ENCODE measurements at regions not wholly inside any gene's neighbourhood (a gene's known extent, or its start where the extent isn't known, plus 50 kb on each side); places are given as distances from the start of the nearest gene placed in this dataset.

DNA sequence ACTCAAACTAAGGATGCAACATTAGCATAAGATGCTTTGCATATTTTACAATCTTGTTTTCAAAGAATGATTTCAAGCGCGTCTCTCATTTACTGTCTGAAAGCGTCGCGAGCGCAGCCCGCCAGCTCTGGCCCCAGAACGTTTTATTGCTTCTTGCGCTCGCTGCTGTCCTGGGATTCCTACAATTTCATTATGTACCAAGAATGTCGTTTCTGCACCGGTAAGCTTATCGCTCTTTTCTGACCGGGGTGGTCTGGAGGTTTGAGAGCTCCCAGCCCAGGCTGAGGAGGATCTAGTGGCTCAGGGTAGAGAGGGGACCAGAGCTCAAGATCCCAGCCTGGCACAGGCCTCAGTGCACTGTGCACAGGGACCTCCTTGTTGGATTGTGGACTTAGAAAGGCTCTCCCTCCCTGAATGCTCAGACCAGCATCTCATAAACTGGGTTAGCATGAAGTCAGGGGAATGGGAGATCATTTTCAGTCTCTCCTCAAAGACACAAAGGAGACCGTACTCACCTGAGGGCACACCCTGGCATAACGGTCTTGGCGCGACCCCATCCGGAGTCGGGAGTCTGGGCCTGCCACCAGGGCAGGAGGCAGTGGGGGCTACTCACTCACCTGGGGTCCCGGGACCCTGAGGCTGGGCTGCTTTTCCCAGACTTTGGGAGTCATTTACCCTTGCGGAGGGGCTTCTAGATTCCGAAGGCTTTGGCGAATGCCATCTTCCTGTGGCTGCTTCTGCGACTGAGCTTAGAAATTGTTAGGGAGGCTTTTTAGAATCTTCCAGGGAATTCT, 817.4 kb downstream of the BRD1 start:
- Histone ChIP-seq H3K9me3 (ENCODE audit: insufficient read depth, low read depth, low read length) (peaks cover 8% of the 10 kb centered on the region; the same call in 1 of the 2 replicates), H3K9ac (ENCODE audit: low read depth, low read length, poor library complexity, severe bottlenecking) (no peak overlapping the region), H3K27me3 (ENCODE audit: insufficient read depth, low read length, poor library complexity, severe bottlenecking) (no peaks in the 10 kb centered on the region), H4K20me1 (ENCODE audit: insufficient read depth, low read length, poor library complexity, severe bottlenecking) (no peaks in the 10 kb centered on the region), H3F3A (ENCODE audit: low read depth) (no peaks in the 10 kb centered on the region), H2AFZ (ENCODE audit: low read length) (no peak overlapping the region), H3K79me2 (ENCODE audit: insufficient read depth, low read length) (no peaks in the 10 kb centered on the region), H3K4me1 (ENCODE audit: insufficient read depth, low read length, poor library complexity, severe bottlenecking) (no peaks in the 10 kb centered on the region), H3K4me2 (ENCODE audit: low read depth, low read length, poor library complexity, severe bottlenecking) (no peak overlapping the region), H3K4me3 (ENCODE audit: low read length, poor library complexity, severe bottlenecking) (no peak overlapping the region), H3K9me2 (replicated peaks; ENCODE audit: low read depth, low read length) (no peaks in the 10 kb centered on the region), H3K36me3 (ENCODE audit: insufficient read depth, low read length) (no peaks in the 10 kb centered on the region)
- TF ChIP-seq, protein P1, sequence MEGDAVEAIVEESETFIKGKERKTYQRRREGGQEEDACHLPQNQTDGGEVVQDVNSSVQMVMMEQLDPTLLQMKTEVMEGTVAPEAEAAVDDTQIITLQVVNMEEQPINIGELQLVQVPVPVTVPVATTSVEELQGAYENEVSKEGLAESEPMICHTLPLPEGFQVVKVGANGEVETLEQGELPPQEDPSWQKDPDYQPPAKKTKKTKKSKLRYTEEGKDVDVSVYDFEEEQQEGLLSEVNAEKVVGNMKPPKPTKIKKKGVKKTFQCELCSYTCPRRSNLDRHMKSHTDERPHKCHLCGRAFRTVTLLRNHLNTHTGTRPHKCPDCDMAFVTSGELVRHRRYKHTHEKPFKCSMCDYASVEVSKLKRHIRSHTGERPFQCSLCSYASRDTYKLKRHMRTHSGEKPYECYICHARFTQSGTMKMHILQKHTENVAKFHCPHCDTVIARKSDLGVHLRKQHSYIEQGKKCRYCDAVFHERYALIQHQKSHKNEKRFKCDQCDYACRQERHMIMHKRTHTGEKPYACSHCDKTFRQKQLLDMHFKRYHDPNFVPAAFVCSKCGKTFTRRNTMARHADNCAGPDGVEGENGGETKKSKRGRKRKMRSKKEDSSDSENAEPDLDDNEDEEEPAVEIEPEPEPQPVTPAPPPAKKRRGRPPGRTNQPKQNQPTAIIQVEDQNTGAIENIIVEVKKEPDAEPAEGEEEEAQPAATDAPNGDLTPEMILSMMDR (conservative IDR thresholded peaks at IDR 0.05; ENCODE audit: low read length): no peak

GRCh38 chr22:49009359-49010063, 818.2 kb downstream of the BRD1 start:
- H2AFZ ChIP-seq (ENCODE audit: low read length): no peak overlapping the region
- peaks cover 8% of the 10 kb centered on the region; the same call in 1 of the 2 replicates for H3K9me3 ChIP-seq (ENCODE audit: insufficient read depth, low read depth, low read length)
- H4K20me1 ChIP-seq (ENCODE audit: insufficient read depth, low read length, poor library complexity, severe bottlenecking): no peaks in the 10 kb centered on the region
- H3K9ac ChIP-seq (ENCODE audit: low read depth, low read length, poor library complexity, severe bottlenecking): no peak overlapping the region
- H3K4me3 ChIP-seq (ENCODE audit: low read length, poor library complexity, severe bottlenecking): no peak overlapping the region
- TF ChIP-seq, protein P1 (conservative IDR thresholded peaks at IDR 0.05; ENCODE audit: low read length): no peak
- no peak for TF ChIP-seq EZH2phosphoT487 (IDR thresholded peaks at IDR 0.05; ENCODE audit: borderline replicate concordance)
- no peaks in the 10 kb centered on the region for H3K4me1 ChIP-seq (ENCODE audit: insufficient read depth, low read length, poor library complexity, severe bottlenecking)
- no peaks in the 10 kb centered on the region for H3F3A ChIP-seq (ENCODE audit: low read depth)
- H3K9me2 ChIP-seq (replicated peaks; ENCODE audit: low read depth, low read length): no peaks in the 10 kb centered on the region
- H3K36me3 ChIP-seq (ENCODE audit: insufficient read depth, low read length): no peaks in the 10 kb centered on the region
- H3K79me2 ChIP-seq (ENCODE audit: insufficient read depth, low read length): no peaks in the 10 kb centered on the region
- H3K27me3 ChIP-seq (ENCODE audit: insufficient read depth, low read length, poor library complexity, severe bottlenecking): no peaks in the 10 kb centered on the region
- no peak overlapping the region for H3K4me2 ChIP-seq (ENCODE audit: low read depth, low read length, poor library complexity, severe bottlenecking)

GRCh38 chr22:49008682-49009235, 818.9 kb downstream of the BRD1 start:
- Histone ChIP-seq H3K9ac (ENCODE audit: low read depth, low read length, poor library complexity, severe bottlenecking) (no peak overlapping the region), H3K27me3 (ENCODE audit: insufficient read depth, low read length, poor library complexity, severe bottlenecking) (no peaks in the 10 kb centered on the region), H3K79me2 (ENCODE audit: insufficient read depth, low read length) (no peaks in the 10 kb centered on the region), H3K4me3 (ENCODE audit: low read length, poor library complexity, severe bottlenecking) (no peak overlapping the region), H3K4me2 (ENCODE audit: low read depth, low read length, poor library complexity, severe bottlenecking) (no peak overlapping the region), H3K4me1 (ENCODE audit: insufficient read depth, low read length, poor library complexity, severe bottlenecking) (no peaks in the 10 kb centered on the region), H3K9me2 (replicated peaks; ENCODE audit: low read depth, low read length) (no peaks in the 10 kb centered on the region), H2AFZ (ENCODE audit: low read length) (no peak overlapping the region), H4K20me1 (ENCODE audit: insufficient read depth, low read length, poor library complexity, severe bottlenecking) (no peaks in the 10 kb centered on the region), H3K9me3 (ENCODE audit: insufficient read depth, low read depth, low read length) (peaks cover 8% of the 10 kb centered on the region; the same call in 1 of the 2 replicates), H3F3A (ENCODE audit: low read depth) (no peaks in the 10 kb centered on the region), H3K36me3 (ENCODE audit: insufficient read depth, low read length) (no peaks in the 10 kb centered on the region)
- no peak for TF ChIP-seq EZH2phosphoT487 (IDR thresholded peaks at IDR 0.05; ENCODE audit: borderline replicate concordance)
- TF ChIP-seq, protein P1 (conservative IDR thresholded peaks at IDR 0.05; ENCODE audit: low read length): no peak
